CD14-positive monocyte (primary cell): ENCODE measurements at regions not wholly inside any gene's neighbourhood (a gene's known extent, or its start where the extent isn't known, plus 50 kb on each side); places are given as distances from the start of the nearest gene placed in this dataset.

Experiments used
- DNase-seq, 3 donors: peaks; one replicate each; pipeline ENCODE4 v3.0.0-alpha.2; 2011 to 2022
- H2AFZ ChIP-seq: 2 replicates; pipeline ENCODE4 v1.6.0; 2012; ENCODE audit warnings: mild to moderate bottlenecking, low read depth, low read length, inconsistent platforms; ENCODE audit not compliant: insufficient read depth, poor library complexity, severe bottlenecking
- H3K27ac ChIP-seq, 2 donors: 1 replicate in 1 of 2; 2 replicates in 1 of 2; pipeline ENCODE4 v1.5.1; 2012 to 2013; ENCODE audit warnings: low read length in 2 of 2, control low read depth in 1 of 2, inconsistent platforms in 1 of 2, low read depth in 1 of 2, mild to moderate bottlenecking in 1 of 2
- H3K27me3 ChIP-seq, 2 donors: one replicate each; pipeline versions ENCODE4 v1.6.0 to v1.6.1; 2011 to 2013; ENCODE audit warnings: low read length in 2 of 2; ENCODE audit not compliant: control insufficient read depth in 2 of 2, insufficient read depth in 2 of 2
- H3K36me3 ChIP-seq, 2 donors: replicated peaks in 1 of 2; 1 replicate in 1 of 2; 2 replicates in 1 of 2; pipeline versions ENCODE4 v1.5.1 to v1.6.1; 2012 to 2013; ENCODE audit warnings: low read length in 2 of 2, control low read depth in 1 of 2, inconsistent platforms in 1 of 2, mild to moderate bottlenecking in 1 of 2; ENCODE audit not compliant: insufficient read depth in 2 of 2, control insufficient read depth in 1 of 2
- H3K4me1 ChIP-seq, 2 donors: 1 replicate in 1 of 2; 2 replicates in 1 of 2; pipeline versions ENCODE4 v1.5.1 to v1.6.1; 2012 to 2013; ENCODE audit warnings: low read length in 2 of 2, control low read depth in 1 of 2, inconsistent platforms in 1 of 2, mild to moderate bottlenecking in 1 of 2, moderate library complexity in 1 of 2; ENCODE audit not compliant: insufficient read depth in 2 of 2, control insufficient read depth in 1 of 2
- H3K4me2 ChIP-seq: replicated peaks from 2 replicates; pipeline ENCODE3; 2012; ENCODE audit warnings: low read length, moderate library complexity, mild to moderate bottlenecking; ENCODE audit not compliant: poor library complexity, severe bottlenecking; ENCODE audit errors: extremely low read depth
- H3K4me3 ChIP-seq, 3 experiments: fragments of 200-600 bp in 1 of 3; sonication (generic) in 1 of 3; replicated peaks in 1 of 3; 1 replicate in 2 of 3; 2 replicates in 1 of 3; pipeline ENCODE4 v1.5.1; 2011 to 2013; ENCODE audit warnings: low read length in 3 of 3, mild to moderate bottlenecking in 3 of 3, control low read depth in 2 of 3, low read depth in 2 of 3, inconsistent platforms in 1 of 3, moderate library complexity in 1 of 3
- H3K79me2 ChIP-seq: 2 replicates; pipeline ENCODE4 v1.6.0; 2012; ENCODE audit warnings: mild to moderate bottlenecking, control low read depth, inconsistent platforms, low read length, moderate library complexity; ENCODE audit not compliant: insufficient read depth
- H3K9ac ChIP-seq: 2 replicates; pipeline ENCODE4 v1.6.0; 2017; ENCODE audit warnings: low read length, mild to moderate bottlenecking; ENCODE audit not compliant: insufficient read depth, poor library complexity, severe bottlenecking
- H3K9me3 ChIP-seq, 2 donors: replicated peaks in 1 of 2; 1 replicate in 1 of 2; 2 replicates in 1 of 2; pipeline versions ENCODE4 v1.5.1 to v1.6.1; 2012 to 2013; ENCODE audit warnings: low read length in 2 of 2, control low read depth in 1 of 2; ENCODE audit not compliant: control insufficient read depth in 1 of 2, insufficient read depth in 1 of 2
- H4K20me1 ChIP-seq: 2 replicates; pipeline ENCODE4 v1.6.0; 2012; ENCODE audit warnings: mild to moderate bottlenecking, low read length, control low read depth, moderate library complexity; ENCODE audit not compliant: insufficient read depth
- H3K27ac Mint-ChIP-seq, 7 donors: one replicate each; pipeline ENCODE4 v1.8.0; 2020; ENCODE audit warnings: mild to moderate bottlenecking in 7 of 7, mixed read lengths in 7 of 7, moderate library complexity in 6 of 7, inconsistent platforms in 2 of 7
- H3K27me3 Mint-ChIP-seq, 3 donors: one replicate each; pipeline ENCODE4 v1.8.0; 2021 to 2022; ENCODE audit warnings: low read depth in 3 of 3, mild to moderate bottlenecking in 3 of 3, mixed read lengths in 3 of 3, moderate library complexity in 3 of 3, inconsistent platforms in 1 of 3
- H3K36me3 Mint-ChIP-seq, 2 donors: one replicate each; pipeline ENCODE4 v1.8.0; 2020; ENCODE audit warnings: mixed read lengths in 2 of 2, inconsistent platforms in 1 of 2, mild to moderate bottlenecking in 1 of 2
- H3K4me1 Mint-ChIP-seq: one replicate; pipeline ENCODE4 v1.8.0; 2020; ENCODE audit warnings: mild to moderate bottlenecking, mixed read lengths
- H3K4me3 Mint-ChIP-seq, 2 donors: one replicate each; pipeline ENCODE4 v1.8.0; 2020; ENCODE audit warnings: mild to moderate bottlenecking in 2 of 2, mixed read lengths in 2 of 2, moderate library complexity in 1 of 2
- H3K9me3 Mint-ChIP-seq, 7 donors: one replicate each; pipeline ENCODE4 v1.8.0; 2020 to 2022; ENCODE audit warnings: mixed read lengths in 7 of 7, mild to moderate bottlenecking in 6 of 7, moderate library complexity in 6 of 7, inconsistent platforms in 2 of 7
- WGBS: methylation state at CpG from one replicate; pipeline ENCODE4 v1.1.5; 2013; ENCODE audit warnings: missing lambda C conversion rate; ENCODE audit not compliant: insufficient coverage; 5-methylcytosine and 5-hydroxymethylcytosine counted together
- intact Hi-C, 2 donors: fragments of 100-400 bp; cut with micrococcal nuclease; formaldehyde crosslinking; loops; one replicate each; pipeline versions ENCODE4 v1.15.0 to v1.15.1; 2023
- small RNA-seq: library from RNA; depleted of rRNA; stranded (forward); fragments of <200 nt; gene quantifications from one replicate; pipeline ENCODE3, GENCODE V24; 2012; ENCODE audit warnings: low read depth; ENCODE audit not compliant: insufficient read length
- TF ChIP-seq, protein P1 (sequence below): fragments of 200-600 bp; IDR thresholded peaks from one replicate; pipeline ENCODE4 v1.8.0; 2022; ENCODE audit warnings: antibody characterized with exemption, mild to moderate bottlenecking

DNA sequence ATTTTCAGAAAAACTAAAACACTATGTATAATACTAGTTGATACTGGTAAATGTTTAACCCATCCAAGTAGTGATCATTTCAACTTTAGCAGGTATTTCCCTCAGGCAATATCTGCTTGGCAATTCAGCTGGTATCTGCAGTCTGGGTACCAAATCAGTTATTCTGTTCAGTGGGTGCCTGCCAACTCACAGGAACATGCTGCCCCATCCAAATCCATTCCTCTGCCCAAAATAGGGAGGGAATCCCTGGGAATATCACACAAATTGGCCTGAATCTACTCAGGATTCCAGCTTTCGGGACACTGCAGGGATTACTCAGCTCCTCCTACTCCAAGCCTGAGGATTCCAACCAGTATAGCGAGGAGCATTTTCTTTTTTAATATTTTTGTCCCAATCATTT is 61.7 kb upstream of the PDE4D start:
- Histone ChIP-seq H3K4me3 (no peak overlapping the region), H2AFZ (no peak overlapping the region), H3K36me3 (no peaks in the 10 kb centered on the region), H3K9me3 (no peaks in the 10 kb centered on the region), H3K4me2 (no peak overlapping the region), H4K20me1 (no peaks in the 10 kb centered on the region), H3K27ac (no peak overlapping the region), H3K9ac (no peak overlapping the region), H3K79me2 (no peaks in the 10 kb centered on the region), H3K4me1 (no peaks in the 10 kb centered on the region), H3K27me3 (no peaks in the 10 kb centered on the region)
- no peak for DNase-seq
- H3K4me3 Mint-ChIP-seq = no peak overlapping the region
- peaks cover 10 to 13% of the 10 kb centered on the region in 2 donors for H3K36me3 Mint-ChIP-seq
- intact Hi-C loops = no loop called here
- no peak overlapping the region for H3K27ac Mint-ChIP-seq
- H3K27me3 Mint-ChIP-seq = peaks cover 0 to 1% (median 1%) of the 10 kb centered on the region in 3 donors
- peaks cover 0 to 7% (median 3%) of the 10 kb centered on the region in 7 donors for H3K9me3 Mint-ChIP-seq
- TF ChIP-seq, protein P1, sequence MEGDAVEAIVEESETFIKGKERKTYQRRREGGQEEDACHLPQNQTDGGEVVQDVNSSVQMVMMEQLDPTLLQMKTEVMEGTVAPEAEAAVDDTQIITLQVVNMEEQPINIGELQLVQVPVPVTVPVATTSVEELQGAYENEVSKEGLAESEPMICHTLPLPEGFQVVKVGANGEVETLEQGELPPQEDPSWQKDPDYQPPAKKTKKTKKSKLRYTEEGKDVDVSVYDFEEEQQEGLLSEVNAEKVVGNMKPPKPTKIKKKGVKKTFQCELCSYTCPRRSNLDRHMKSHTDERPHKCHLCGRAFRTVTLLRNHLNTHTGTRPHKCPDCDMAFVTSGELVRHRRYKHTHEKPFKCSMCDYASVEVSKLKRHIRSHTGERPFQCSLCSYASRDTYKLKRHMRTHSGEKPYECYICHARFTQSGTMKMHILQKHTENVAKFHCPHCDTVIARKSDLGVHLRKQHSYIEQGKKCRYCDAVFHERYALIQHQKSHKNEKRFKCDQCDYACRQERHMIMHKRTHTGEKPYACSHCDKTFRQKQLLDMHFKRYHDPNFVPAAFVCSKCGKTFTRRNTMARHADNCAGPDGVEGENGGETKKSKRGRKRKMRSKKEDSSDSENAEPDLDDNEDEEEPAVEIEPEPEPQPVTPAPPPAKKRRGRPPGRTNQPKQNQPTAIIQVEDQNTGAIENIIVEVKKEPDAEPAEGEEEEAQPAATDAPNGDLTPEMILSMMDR = no peak
- no peaks in the 10 kb centered on the region for H3K4me1 Mint-ChIP-seq
- WGBS = no CpG with 5 or more reads among the region's 2 CpGs

DNA sequence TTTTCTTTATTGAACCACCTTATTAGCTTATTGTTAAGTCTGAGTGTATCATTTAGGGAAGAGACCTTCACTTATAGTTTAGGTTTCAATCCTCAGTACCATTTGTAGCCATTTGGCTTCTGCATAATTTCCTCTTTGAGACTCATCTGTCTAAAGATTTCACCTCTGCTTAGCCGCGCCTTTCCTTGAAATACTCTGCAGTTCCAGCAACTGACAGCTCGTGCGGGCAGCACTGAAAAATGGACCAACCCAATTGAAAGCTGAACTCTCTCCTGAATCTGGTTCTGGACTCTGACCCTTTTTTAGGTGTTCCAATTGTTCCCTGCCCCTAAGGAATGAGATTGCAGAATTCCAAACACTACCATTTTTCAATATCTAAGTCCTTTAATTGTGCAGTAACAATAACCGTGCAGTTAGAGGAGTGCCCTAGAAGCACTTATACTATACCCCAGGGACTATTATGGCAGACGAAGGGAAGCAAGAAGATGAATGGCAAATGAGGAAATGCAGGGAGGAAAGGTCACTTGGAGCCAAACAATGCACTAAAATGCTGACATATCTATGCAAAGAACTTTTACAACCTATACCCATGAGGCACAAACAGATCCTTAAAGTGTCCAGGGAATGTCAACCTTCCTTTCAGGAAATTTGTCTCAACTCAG is 50.1 kb upstream of the PDE4D start:
- Mint-ChIP-seq H3K4me3 (no peak overlapping the region), H3K27me3 (peaks cover 0 to 1% (median 0%) of the 10 kb centered on the region in 3 donors), H3K27ac (no peak overlapping the region), H3K4me1 (no peaks in the 10 kb centered on the region), H3K36me3 (peaks cover 6 to 11% of the 10 kb centered on the region in 2 donors), H3K9me3 (peaks cover 0 to 3% (median 0%) of the 10 kb centered on the region in 7 donors)
- Histone ChIP-seq H3K4me3 (no peak overlapping the region), H3K4me2 (no peak overlapping the region), H3K79me2 (no peaks in the 10 kb centered on the region), H3K9ac (no peak overlapping the region), H3K9me3 (no peaks in the 10 kb centered on the region), H4K20me1 (no peaks in the 10 kb centered on the region), H3K27ac (no peak overlapping the region), H2AFZ (no peak overlapping the region), H3K4me1 (no peaks in the 10 kb centered on the region), H3K36me3 (no peaks in the 10 kb centered on the region), H3K27me3 (no peaks in the 10 kb centered on the region)
- no peak for DNase-seq
- intact Hi-C loops = no loop called here
- 100% methylated on average over 3 of the region's 6 CpGs for whole genome bisulfite sequencing
- TF ChIP-seq, protein P1 = no peak

Small RNAs in the stretch of these regions (small RNA-seq; reads per million reads assigned to genes)
- 1.4 reads per million for gene RNU6-806P
